H9 (cell line): ENCODE measurements at regions not wholly inside any gene's neighbourhood (a gene's known extent, or its start where the extent isn't known, plus 50 kb on each side); places are given as distances from the start of the nearest gene placed in this dataset.

ENCODE experiments used
- DNase-seq: peaks from one replicate; pipeline ENCODE4 v3.0.0-alpha.2; 2017
- H2AFZ ChIP-seq: one replicate; pipeline ENCODE4 v1.6.1; 2013; ENCODE audit warnings: mild to moderate bottlenecking, low read length, control low read depth, moderate library complexity
- H2AK5ac ChIP-seq: 2 replicates; pipeline ENCODE4 v1.6.1; 2013; ENCODE audit warnings: low read length, control low read depth, mixed read lengths; ENCODE audit not compliant: insufficient read length
- H2BK120ac ChIP-seq: one replicate; pipeline ENCODE4 v1.6.1; 2013; ENCODE audit warnings: low read depth, mild to moderate bottlenecking, low read length, control low read depth, inconsistent platforms; ENCODE audit not compliant: poor library complexity, severe bottlenecking
- H2BK12ac ChIP-seq: 2 replicates; pipeline ENCODE4 v1.6.1; 2013; ENCODE audit warnings: low read length, control low read depth, mixed read lengths, low read depth; ENCODE audit not compliant: insufficient read length
- H2BK15ac ChIP-seq: 2 replicates; pipeline ENCODE4 v1.6.1; 2013; ENCODE audit warnings: low read depth, low read length, control low read depth
- H2BK20ac ChIP-seq: one replicate; pipeline ENCODE4 v1.6.1; 2013; ENCODE audit warnings: low read depth, mild to moderate bottlenecking, low read length, control low read depth, inconsistent platforms; ENCODE audit not compliant: poor library complexity, severe bottlenecking
- H2BK5ac ChIP-seq: 2 replicates; pipeline ENCODE4 v1.6.1; 2013; ENCODE audit warnings: low read length, control low read depth, mixed read lengths; ENCODE audit not compliant: insufficient read length
- H3K14ac ChIP-seq: 2 replicates; pipeline ENCODE4 v1.6.1; 2013; ENCODE audit warnings: low read length, control low read depth; ENCODE audit not compliant: insufficient read depth
- H3K18ac ChIP-seq: 2 replicates; pipeline ENCODE4 v1.6.1; 2013; ENCODE audit warnings: low read depth, mild to moderate bottlenecking, mixed read lengths, low read length, control low read depth; ENCODE audit not compliant: insufficient read length
- H3K23ac ChIP-seq: 2 replicates; pipeline ENCODE4 v1.6.1; 2013; ENCODE audit warnings: low read length, control low read depth, mixed read lengths, low read depth; ENCODE audit not compliant: insufficient read length
- H3K23me2 ChIP-seq: 2 replicates; pipeline ENCODE4 v1.6.1; 2013; ENCODE audit warnings: low read depth, mild to moderate bottlenecking, mixed read lengths, low read length, control low read depth; ENCODE audit not compliant: insufficient read length, poor library complexity, severe bottlenecking
- H3K27ac ChIP-seq: 2 replicates; pipeline ENCODE4 v1.5.1; 2013; ENCODE audit warnings: low read length, control low read depth, mixed read lengths, low read depth; ENCODE audit not compliant: insufficient read length
- H3K27me3 ChIP-seq: 2 replicates; pipeline ENCODE4 v1.6.1; 2013; ENCODE audit warnings: low read length, control low read depth, inconsistent platforms; ENCODE audit not compliant: insufficient read depth
- H3K4ac ChIP-seq: 2 replicates; pipeline ENCODE4 v1.6.1; 2013; ENCODE audit warnings: low read depth, mild to moderate bottlenecking, control low read depth, inconsistent platforms, low read length, moderate library complexity
- H3K4me1 ChIP-seq: 2 replicates; pipeline ENCODE4 v1.6.1; 2013; ENCODE audit warnings: low read length, control low read depth, inconsistent platforms; ENCODE audit not compliant: insufficient read depth
- H3K4me2 ChIP-seq: 2 replicates; pipeline ENCODE4 v1.6.1; 2013; ENCODE audit warnings: low read length, control low read depth, mixed read lengths; ENCODE audit not compliant: insufficient read length, insufficient read depth
- H3K56ac ChIP-seq: 2 replicates; pipeline ENCODE4 v1.6.1; 2013; ENCODE audit warnings: low read depth, mild to moderate bottlenecking, mixed read lengths, low read length, control low read depth; ENCODE audit not compliant: insufficient read length
- H3K79me1 ChIP-seq: 2 replicates; pipeline ENCODE4 v1.6.1; 2013; ENCODE audit warnings: low read depth, mild to moderate bottlenecking, moderate library complexity, low read length, control low read depth, inconsistent platforms; ENCODE audit not compliant: insufficient read depth, poor library complexity, severe bottlenecking
- H3K79me2 ChIP-seq: 2 replicates; pipeline ENCODE4 v1.6.1; 2013; ENCODE audit warnings: low read length, control low read depth, inconsistent platforms; ENCODE audit not compliant: insufficient read depth
- H3K9ac ChIP-seq: 2 replicates; pipeline ENCODE4 v1.6.1; 2013; ENCODE audit warnings: low read length, control low read depth, mixed read lengths; ENCODE audit not compliant: insufficient read length; ENCODE audit errors: extremely low read depth
- H3K9me3 ChIP-seq: one replicate; pipeline ENCODE4 v1.6.1; 2013; ENCODE audit warnings: low read depth, low read length, inconsistent platforms; ENCODE audit not compliant: control insufficient read depth
- H3T11ph ChIP-seq: one replicate; pipeline ENCODE4 v1.6.1; 2013; ENCODE audit warnings: mild to moderate bottlenecking, low read length, control low read depth, inconsistent platforms
- H4K20me1 ChIP-seq: one replicate; pipeline ENCODE4 v1.6.1; 2013; ENCODE audit not compliant: control insufficient read depth, insufficient read length, insufficient read depth
- H4K5ac ChIP-seq: 2 replicates; pipeline ENCODE4 v1.6.1; 2013; ENCODE audit warnings: low read depth, mild to moderate bottlenecking, mixed read lengths, low read length, control low read depth; ENCODE audit not compliant: insufficient read length
- H4K8ac ChIP-seq: replicated peaks from 2 replicates; pipeline ENCODE4 v1.6.1; 2013; ENCODE audit warnings: low read length, control low read depth, mixed read lengths, low read depth; ENCODE audit not compliant: insufficient read length
- H4K91ac ChIP-seq: 2 replicates; pipeline ENCODE4 v1.6.1; 2013; ENCODE audit warnings: low read depth, mild to moderate bottlenecking, moderate library complexity, mixed read lengths, low read length, control low read depth; ENCODE audit not compliant: insufficient read length
- H3K27ac Mint-ChIP-seq, 3 experiments: 2 replicates in 2 of 3; 3 replicates in 1 of 3; pipeline ENCODE4 v1.8.0; 2020 to 2021; ENCODE audit warnings: mixed read lengths in 3 of 3, mild to moderate bottlenecking in 1 of 3, moderate library complexity in 1 of 3
- H3K27me3 Mint-ChIP-seq: 2 replicates; pipeline ENCODE4 v1.8.0; 2021; ENCODE audit warnings: low read depth, mild to moderate bottlenecking, moderate library complexity, mixed read lengths
- H3K36me3 Mint-ChIP-seq, 3 experiments: 2 replicates in 2 of 3; 3 replicates in 1 of 3; pipeline ENCODE4 v1.8.0; 2020 to 2021; ENCODE audit warnings: low read depth in 3 of 3, mixed read lengths in 3 of 3; ENCODE audit not compliant: insufficient read depth in 1 of 3
- H3K4me1 Mint-ChIP-seq, 2 experiments: 2 replicates each; pipeline ENCODE4 v1.8.0; 2020; ENCODE audit warnings: mixed read lengths in 2 of 2
- H3K4me3 Mint-ChIP-seq, 2 experiments: 2 replicates in 1 of 2; 3 replicates in 1 of 2; pipeline ENCODE4 v1.8.0; 2020 to 2021; ENCODE audit warnings: mild to moderate bottlenecking in 2 of 2, mixed read lengths in 2 of 2, moderate library complexity in 1 of 2
- H3K9me3 Mint-ChIP-seq, 2 experiments: 2 replicates in 1 of 2; 3 replicates in 1 of 2; pipeline ENCODE4 v1.8.0; 2020; ENCODE audit warnings: mild to moderate bottlenecking in 2 of 2, mixed read lengths in 2 of 2, moderate library complexity in 1 of 2
- WGBS: extraction: QIAGEN DNeasy Blood & Tissue Kit; methylation state at CpG from one replicate; pipeline ENCODE4 v1.1.7; 2013; ENCODE audit warnings: missing lambda C conversion rate, low lambda C conversion rate, mixed read lengths; ENCODE audit not compliant: insufficient read length; ENCODE audit errors: extremely low coverage; 5-methylcytosine and 5-hydroxymethylcytosine counted together
- TF ChIP-seq, protein P1 (sequence below): fragments of 200-600 bp; sonication (generic); conservative IDR thresholded peaks from 3 replicates; pipeline ENCODE4 v1.8.0; 2021; ENCODE audit warnings: antibody characterized with exemption, mild to moderate bottlenecking

DNA sequence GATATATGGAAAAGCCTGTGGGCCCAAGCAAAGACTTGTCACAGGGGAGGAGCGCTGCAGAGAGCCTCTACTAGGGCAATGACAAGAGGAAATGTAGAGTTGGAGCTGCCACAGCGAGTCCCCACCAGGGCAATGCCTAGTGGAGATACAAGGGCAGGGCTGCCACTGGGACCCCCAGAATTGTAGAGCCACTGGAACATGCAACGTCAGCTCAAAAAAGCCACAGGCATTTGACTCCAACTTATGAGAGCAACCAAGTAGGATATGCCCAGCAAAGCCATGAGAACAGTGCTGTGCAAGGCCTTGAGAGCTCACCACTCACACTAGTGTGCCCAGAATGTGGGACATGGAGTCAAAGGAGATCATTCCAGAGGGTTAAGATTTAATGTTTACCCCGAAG, 63.7 kb upstream of the CAMK1G start:
- Histone ChIP-seq H4K20me1 (no peaks in the 10 kb centered on the region), H3K23me2 (no peaks in the 10 kb centered on the region), H3K4ac (no peak overlapping the region), H2AK5ac (no peak overlapping the region), H2BK120ac (no peak overlapping the region), H2BK20ac (no peak overlapping the region), H3K27me3 (no peaks in the 10 kb centered on the region), H4K8ac (no peak overlapping the region), H2AFZ (no peak overlapping the region), H3K9ac (no peak overlapping the region), H3K4me2 (no peak overlapping the region), H3T11ph (no peak overlapping the region), H4K5ac (no peak overlapping the region), H2BK5ac (no peak overlapping the region), H3K9me3 (no peaks in the 10 kb centered on the region), H3K18ac (no peak overlapping the region), H3K4me1 (no peaks in the 10 kb centered on the region), H3K27ac (no peak overlapping the region), H3K23ac (no peak overlapping the region), H3K14ac (no peak overlapping the region), H3K56ac (no peak overlapping the region), H2BK12ac (no peak overlapping the region), H4K91ac (no peak overlapping the region), H3K79me2 (no peaks in the 10 kb centered on the region), H3K79me1 (no peaks in the 10 kb centered on the region), H2BK15ac (no peak overlapping the region)
- H3K27ac Mint-ChIP-seq: no peak overlapping the region
- no peak overlapping the region for H3K4me3 Mint-ChIP-seq
- peaks cover 5 to 7% of the 10 kb centered on the region in 2 experiments for H3K4me1 Mint-ChIP-seq
- WGBS: no CpG with 5 or more reads among the region's 4 CpGs
- H3K9me3 Mint-ChIP-seq: no peaks in the 10 kb centered on the region
- TF ChIP-seq, protein P1, sequence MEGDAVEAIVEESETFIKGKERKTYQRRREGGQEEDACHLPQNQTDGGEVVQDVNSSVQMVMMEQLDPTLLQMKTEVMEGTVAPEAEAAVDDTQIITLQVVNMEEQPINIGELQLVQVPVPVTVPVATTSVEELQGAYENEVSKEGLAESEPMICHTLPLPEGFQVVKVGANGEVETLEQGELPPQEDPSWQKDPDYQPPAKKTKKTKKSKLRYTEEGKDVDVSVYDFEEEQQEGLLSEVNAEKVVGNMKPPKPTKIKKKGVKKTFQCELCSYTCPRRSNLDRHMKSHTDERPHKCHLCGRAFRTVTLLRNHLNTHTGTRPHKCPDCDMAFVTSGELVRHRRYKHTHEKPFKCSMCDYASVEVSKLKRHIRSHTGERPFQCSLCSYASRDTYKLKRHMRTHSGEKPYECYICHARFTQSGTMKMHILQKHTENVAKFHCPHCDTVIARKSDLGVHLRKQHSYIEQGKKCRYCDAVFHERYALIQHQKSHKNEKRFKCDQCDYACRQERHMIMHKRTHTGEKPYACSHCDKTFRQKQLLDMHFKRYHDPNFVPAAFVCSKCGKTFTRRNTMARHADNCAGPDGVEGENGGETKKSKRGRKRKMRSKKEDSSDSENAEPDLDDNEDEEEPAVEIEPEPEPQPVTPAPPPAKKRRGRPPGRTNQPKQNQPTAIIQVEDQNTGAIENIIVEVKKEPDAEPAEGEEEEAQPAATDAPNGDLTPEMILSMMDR: no peak
- DNase-seq: no peak
- peaks cover 2% of the 10 kb centered on the region; the same call in 1 of the 2 replicates for H3K27me3 Mint-ChIP-seq
- H3K36me3 Mint-ChIP-seq: no peaks in the 10 kb centered on the region; a peak in 1 of 7 replicates
